Glomerular visceral epithelial cell (primary cell): ENCODE measurements at regions not wholly inside any gene's neighbourhood (a gene's known extent, or its start where the extent isn't known, plus 50 kb on each side); places are given as distances from the start of the nearest gene placed in this dataset.

ENCODE experiments used
- DNase-seq: peaks from one replicate; pipeline ENCODE4 v3.0.0-alpha.2; 2016; ENCODE audit errors: extremely low spot score

GRCh38 chr7:27299861-27300260 lies 57.3 kb downstream of the EVX1 start:
- no peak for DNase-seq

GRCh38 chr7:27300421-27300820 lies 57.8 kb downstream of the EVX1 start:
- no peak for DNase-seq

- no peak for DNase-seq
Observed at GRCh38 chr7:27302590-27302989, 60.0 kb downstream of the EVX1 start.

- no peak for DNase-seq
Observed at GRCh38 chr7:27303026-27303425, 60.4 kb downstream of the EVX1 start.

GRCh38 chr7:27305854-27306253 lies 63.3 kb downstream of the EVX1 start:
- no peak for DNase-seq

GRCh38 chr7:27312820-27313219 lies 70.2 kb downstream of the EVX1 start:
- no peak for DNase-seq

- DNase-seq = no peak
Observed at GRCh38 chr7:27314111-27314510, 71.5 kb downstream of the EVX1 start.

- no peak for DNase-seq
Observed at GRCh38 chr7:27315066-27315465, 72.5 kb downstream of the EVX1 start.

GRCh38 chr7:27316311-27316710 lies 73.7 kb downstream of the EVX1 start:
- DNase-seq = no peak

GRCh38 chr7:27324246-27324645 lies 81.6 kb downstream of the EVX1 start:
- DNase-seq = no peak

- DNase-seq = no peak
Observed at GRCh38 chr7:27329909-27330308, 87.3 kb downstream of the EVX1 start.

- no peak for DNase-seq
Observed at GRCh38 chr7:27339478-27339877, 96.9 kb downstream of the EVX1 start.

- DNase-seq = no peak
Observed at GRCh38 chr7:27344471-27344870, 101.9 kb downstream of the EVX1 start.

- no peak for DNase-seq
Observed at GRCh38 chr7:27345164-27345887, 102.7 kb downstream of the EVX1 start.

- no peak for DNase-seq
Observed at GRCh38 chr7:27345997-27346396, 103.4 kb downstream of the EVX1 start.

- DNase-seq = peak; percentile 56
Observed at GRCh38 chr7:27346531-27347275, 104.1 kb downstream of the EVX1 start.

GRCh38 chr7:27347276-27347640 lies 104.7 kb downstream of the EVX1 start:
- DNase-seq = no peak

GRCh38 chr7:27349621-27350020 lies 107.0 kb downstream of the EVX1 start:
- DNase-seq = no peak

GRCh38 chr7:27351137-27351536 lies 108.5 kb downstream of the EVX1 start:
- DNase-seq = no peak

GRCh38 chr7:27351786-27352185 lies 109.2 kb downstream of the EVX1 start:
- no peak for DNase-seq

GRCh38 chr7:27359181-27360125 lies 116.9 kb downstream of the EVX1 start:
- DNase-seq = no peak

- no peak for DNase-seq
Observed at GRCh38 chr7:27361522-27361921, 118.9 kb downstream of the EVX1 start.
